ENCODE measurements at regions not wholly inside any gene's neighbourhood (a gene's known extent, or its start where the extent isn't known, plus 50 kb on each side); places are given as distances from the start of the nearest gene placed in this dataset.

GRCh38 chr12:74317078-74317601 is 220.5 kb upstream of the ATXN7L3B start:
- no peak for DNase-seq (ENCODE audit: extremely low read depth, low read depth)
- TF ChIP-seq CTCF (IDR thresholded peaks at IDR 0.05; ENCODE audit: low read depth, low read length), result no peak

- TF ChIP-seq CTCF (IDR thresholded peaks at IDR 0.05; ENCODE audit: low read depth, low read length), result no peak
- no peak for DNase-seq (ENCODE audit: extremely low read depth, low read depth)
These were observed 219.9 kb upstream of the ATXN7L3B start for GRCh38 chr12:74317741-74318140.

GRCh38 chr12:74319886-74320285 is 217.7 kb upstream of the ATXN7L3B start:
- TF ChIP-seq CTCF (IDR thresholded peaks at IDR 0.05; ENCODE audit: low read depth, low read length), result no peak

GRCh38 chr12:74321381-74321780 is 216.3 kb upstream of the ATXN7L3B start:
- DNase-seq (ENCODE audit: extremely low read depth, low read depth), result no peak

More at GRCh38 chr12:74319886-74320285, 217.7 kb upstream of the ATXN7L3B start:
- DNase-seq (ENCODE audit: extremely low read depth, low read depth), result no peak

GRCh38 chr12:74322792-74323191 is 214.8 kb upstream of the ATXN7L3B start:
- no peak for DNase-seq (ENCODE audit: extremely low read depth, low read depth)
- no peak for TF ChIP-seq CTCF (IDR thresholded peaks at IDR 0.05; ENCODE audit: low read depth, low read length)

More at GRCh38 chr12:74321381-74321780, 216.3 kb upstream of the ATXN7L3B start:
- TF ChIP-seq CTCF (IDR thresholded peaks at IDR 0.05; ENCODE audit: low read depth, low read length), result no peak

- DNase-seq (ENCODE audit: extremely low read depth, low read depth), result no peak
- no peak for TF ChIP-seq CTCF (IDR thresholded peaks at IDR 0.05; ENCODE audit: low read depth, low read length)
These were observed 209.0 kb upstream of the ATXN7L3B start for GRCh38 chr12:74328623-74329022.

GRCh38 chr12:74334780-74335179 is 202.9 kb upstream of the ATXN7L3B start:
- TF ChIP-seq CTCF (IDR thresholded peaks at IDR 0.05; ENCODE audit: low read depth, low read length), result no peak
- DNase-seq (ENCODE audit: extremely low read depth, low read depth), result peak; percentile 22

Measured in AG09319 (cell line).